ENCODE measurements at regions not wholly inside any gene's neighbourhood (a gene's known extent, or its start where the extent isn't known, plus 50 kb on each side); places are given as distances from the start of the nearest gene placed in this dataset.

- H3K9me3 ChIP-seq, result no peaks in the 10 kb centered on the region
- no peak overlapping the region for H3K27ac ChIP-seq
- intact Hi-C loops (cut with DNase I), result no loop called here
- H3K36me3 ChIP-seq, result no peaks in the 10 kb centered on the region
- DNase-seq (ENCODE audit: low spot score), result no peak
- no peaks in the 10 kb centered on the region for H3K27me3 ChIP-seq (replicated peaks; ENCODE audit: insufficient read depth)
- WGBS, result 42% methylated on average over 2 of the region's 4 CpGs
- no peaks in the 10 kb centered on the region for H3K4me1 ChIP-seq (replicated peaks)
- no peak for TF ChIP-seq CTCF (IDR thresholded peaks at IDR 0.05)
- TF ChIP-seq POLR2A (IDR thresholded peaks at IDR 0.05), result no peak
- no peak for TF ChIP-seq POLR2AphosphoS5 (IDR thresholded peaks at IDR 0.05)
- H3K4me3 ChIP-seq, result no peak overlapping the region
Observed at GRCh38 chrX:121254336-121254735, 206.9 kb downstream of the GLUD2 start.

- no peak for TF ChIP-seq POLR2A (IDR thresholded peaks at IDR 0.05)
- TF ChIP-seq CTCF (IDR thresholded peaks at IDR 0.05), result no peak
- TF ChIP-seq POLR2AphosphoS5 (IDR thresholded peaks at IDR 0.05), result no peak
- Histone ChIP-seq H3K4me3 (no peak overlapping the region), H3K27me3 (replicated peaks; ENCODE audit: insufficient read depth) (no peaks in the 10 kb centered on the region), H3K36me3 (no peaks in the 10 kb centered on the region), H3K4me1 (replicated peaks) (no peaks in the 10 kb centered on the region), H3K9me3 (no peaks in the 10 kb centered on the region), H3K27ac (no peak overlapping the region)
- DNase-seq (ENCODE audit: low spot score), result no peak
- WGBS, result 21% methylated on average over 2 of the region's 2 CpGs
- intact Hi-C loops (cut with DNase I), result no loop called here
Observed at GRCh38 chrX:121256647-121257046, 209.2 kb downstream of the GLUD2 start.

- H3K27me3 ChIP-seq (replicated peaks; ENCODE audit: insufficient read depth), result no peaks in the 10 kb centered on the region
- intact Hi-C loops (cut with DNase I), result no loop called here
- H3K4me3 ChIP-seq, result no peak overlapping the region
- no peak for TF ChIP-seq CTCF (IDR thresholded peaks at IDR 0.05)
- TF ChIP-seq POLR2A (IDR thresholded peaks at IDR 0.05), result no peak
- no peak for TF ChIP-seq POLR2AphosphoS5 (IDR thresholded peaks at IDR 0.05)
- H3K36me3 ChIP-seq, result no peaks in the 10 kb centered on the region
- H3K27ac ChIP-seq, result no peak overlapping the region
- H3K4me1 ChIP-seq (replicated peaks), result no peaks in the 10 kb centered on the region
- no peak for DNase-seq (ENCODE audit: low spot score)
- no peaks in the 10 kb centered on the region for H3K9me3 ChIP-seq
Observed at GRCh38 chrX:121258545-121258944, 211.1 kb downstream of the GLUD2 start.

GRCh38 chrX:121259170-121259569, 211.8 kb downstream of the GLUD2 start:
- intact Hi-C loops (cut with DNase I), result no loop called here

More at GRCh38 chrX:121259170-121259569, 211.8 kb downstream of the GLUD2 start:
- Histone ChIP-seq H3K27me3 (replicated peaks; ENCODE audit: insufficient read depth) (no peaks in the 10 kb centered on the region), H3K4me1 (replicated peaks) (no peaks in the 10 kb centered on the region), H3K27ac (no peak overlapping the region), H3K36me3 (no peaks in the 10 kb centered on the region), H3K4me3 (no peak overlapping the region), H3K9me3 (no peaks in the 10 kb centered on the region)
- TF ChIP-seq CTCF (IDR thresholded peaks at IDR 0.05) (no peak), POLR2A (IDR thresholded peaks at IDR 0.05) (no peak), POLR2AphosphoS5 (IDR thresholded peaks at IDR 0.05) (no peak)
- 60% methylated on average over 2 of the region's 2 CpGs for whole genome bisulfite sequencing
- no peak for DNase-seq (ENCODE audit: low spot score)

All from prostate gland (tissue), 2 donors.